GM18951 (cell line): ENCODE measurements at regions not wholly inside any gene's neighbourhood (a gene's known extent, or its start where the extent isn't known, plus 50 kb on each side); places are given as distances from the start of the nearest gene placed in this dataset.

Source experiments
- POLR2A ChIP-seq: IDR thresholded peaks from 4 replicates; pipeline ENCODE4 v1.6.1; 2011; ENCODE audit warnings: mild to moderate bottlenecking; ENCODE audit not compliant: insufficient read length, insufficient read depth; ENCODE audit errors: extremely low read depth
- in situ Hi-C: fragments of 300-500 bp; cut with MboI; formaldehyde crosslinking; loops from one replicate; pipeline ENCODE4 v1.12.0; 2022; ENCODE audit warnings: low sequenced_read_pairs, mixed read lengths, inconsistent platforms; ENCODE audit not compliant: unreplicated experiment

DNA sequence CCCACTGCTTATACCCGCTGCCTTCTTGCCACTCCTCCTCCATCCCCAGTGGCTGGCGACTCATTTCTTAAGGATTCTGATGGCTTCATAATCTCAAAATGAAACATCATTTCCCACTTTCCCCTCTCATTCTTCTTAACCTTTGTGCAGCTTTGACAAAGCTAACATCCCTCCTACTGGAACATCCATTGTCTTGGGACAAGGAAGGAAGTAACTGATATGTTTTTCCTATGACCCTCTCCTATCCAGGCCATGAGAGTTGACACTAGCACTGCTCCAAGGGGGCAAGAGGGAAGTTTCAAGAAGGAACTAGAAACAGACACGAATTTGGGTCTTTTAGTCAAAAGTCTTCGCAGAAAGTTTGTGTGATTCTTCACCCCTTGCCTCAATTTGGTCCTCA, 71.7 kb upstream of the SNX2 start:
- no peak for TF ChIP-seq POLR2A
- in situ Hi-C loops, result no loop called here

DNA sequence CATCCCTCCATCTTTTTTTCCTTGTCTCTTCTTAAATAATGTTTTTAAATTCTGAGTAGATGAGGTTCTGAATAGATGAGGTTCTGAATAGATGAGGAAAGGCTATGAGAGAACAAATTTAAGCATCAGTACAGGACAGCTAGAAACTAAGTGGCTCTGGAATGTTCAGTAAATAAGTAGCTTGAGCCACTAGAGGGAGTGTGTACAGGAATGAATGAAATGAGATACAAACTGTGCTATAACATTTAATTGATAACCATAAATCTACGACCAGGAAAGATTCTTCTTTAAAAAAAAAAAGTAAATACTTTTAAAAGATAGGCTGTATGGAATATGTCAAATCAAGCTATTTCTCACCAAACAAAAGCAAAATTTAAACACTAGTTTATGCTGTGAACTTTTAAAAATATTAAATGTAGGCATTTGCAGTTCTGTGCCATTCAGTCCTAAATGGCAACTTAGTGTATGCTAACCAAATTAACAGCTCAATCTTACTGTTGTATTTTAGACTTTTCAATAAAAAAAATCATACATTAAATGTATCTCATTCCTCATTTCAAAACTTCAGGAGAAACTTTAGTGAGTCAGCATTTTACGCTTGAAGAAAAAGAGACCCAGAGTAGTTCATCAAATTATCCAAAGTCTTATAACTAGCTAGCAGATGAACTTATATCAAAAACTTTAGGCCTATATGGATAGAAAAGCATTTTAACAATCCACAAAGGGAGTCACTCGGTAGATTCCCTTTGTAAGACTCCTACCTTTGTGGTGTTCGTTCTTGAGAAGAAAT, 70.4 kb upstream of the SNX2 start:
- no peak for TF ChIP-seq POLR2A
- in situ Hi-C loops, result no loop called here

DNA sequence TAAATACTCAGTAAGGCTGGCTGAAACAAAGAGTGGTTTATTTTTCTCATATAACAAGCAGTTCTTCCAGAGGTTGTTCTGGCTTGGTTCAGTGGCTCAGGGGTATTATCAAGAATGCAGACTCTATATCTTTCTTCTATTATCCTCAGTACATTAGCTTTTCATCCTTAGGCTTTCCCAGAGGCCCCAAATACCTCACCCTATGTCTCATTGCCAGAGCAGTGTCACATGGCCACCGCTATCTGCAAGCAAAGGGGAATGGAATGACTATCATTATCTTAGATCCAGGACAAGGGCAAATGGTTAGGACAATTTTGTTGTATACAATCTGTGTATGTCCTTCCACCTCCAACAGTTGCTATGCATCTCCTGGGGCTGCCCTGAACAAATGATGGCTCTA, 69.0 kb upstream of the SNX2 start:
- in situ Hi-C loops, result no loop called here
- TF ChIP-seq POLR2A, result no peak

DNA sequence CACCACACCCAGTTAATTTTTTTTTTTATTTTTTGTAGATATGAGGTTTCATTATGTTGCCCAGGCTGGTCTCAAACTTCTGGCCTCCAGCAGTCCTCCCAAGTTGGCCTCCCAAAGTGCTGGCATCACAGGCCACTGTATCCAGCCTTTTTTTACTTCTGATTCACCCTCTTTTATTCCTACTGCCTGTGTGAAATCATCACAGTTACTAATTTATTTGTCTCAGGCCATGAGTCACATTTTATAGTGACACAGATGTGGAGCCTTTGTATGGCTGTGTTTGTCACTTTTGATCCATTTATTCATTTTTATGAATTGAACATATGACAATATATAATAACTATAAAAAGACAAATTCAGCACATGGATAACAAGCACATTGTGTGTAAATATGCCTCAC, 67.1 kb upstream of the SNX2 start:
- TF ChIP-seq POLR2A, result no peak
- in situ Hi-C loops, result no loop called here

DNA sequence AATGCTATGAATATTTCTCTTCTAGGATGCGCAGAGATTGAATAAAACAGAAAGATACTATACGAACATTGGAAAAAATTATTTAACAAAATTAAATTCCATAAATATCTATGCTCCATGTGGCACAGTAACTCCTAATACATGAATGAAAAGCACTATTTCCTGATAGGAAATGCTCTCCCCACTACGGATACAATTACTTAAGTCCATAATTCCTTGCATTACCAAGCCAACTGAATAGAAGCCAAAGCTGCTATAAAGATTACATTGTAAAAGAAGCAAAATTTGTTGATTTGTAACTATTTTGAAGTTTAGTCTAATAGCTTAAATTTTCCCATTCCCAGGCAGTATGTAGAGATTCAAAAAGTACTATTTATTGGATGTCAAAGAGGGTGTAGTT, 61.8 kb upstream of the SNX2 start:
- no peak for TF ChIP-seq POLR2A
- in situ Hi-C loops, result loop anchor here (10.0 kb wide), 1 partner anchor 272 kb away; no protein-coding TSS in a partner anchor

DNA sequence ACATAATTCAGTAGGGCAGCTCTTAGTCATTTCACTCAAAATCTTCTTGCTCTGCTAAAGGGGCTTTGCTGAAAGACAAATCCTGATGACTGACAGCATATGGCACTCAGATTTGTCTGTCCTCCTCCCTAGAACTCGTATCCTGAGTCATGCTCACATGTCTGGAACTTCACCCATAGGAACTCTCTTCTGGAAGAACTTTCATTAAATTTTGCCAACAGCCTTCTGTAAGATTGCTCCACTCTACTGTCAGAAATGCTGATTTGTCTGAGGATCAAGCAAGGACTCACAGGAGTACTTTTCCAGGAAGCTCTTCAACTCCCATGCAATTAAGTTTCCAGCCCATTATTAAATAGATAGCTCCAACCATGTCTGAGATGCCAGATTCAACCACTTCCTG, 59.8 kb upstream of the SNX2 start:
- in situ Hi-C loops, result loop anchor here (10.0 kb wide), 1 partner anchor 270 kb away; no protein-coding TSS in a partner anchor
- no peak for TF ChIP-seq POLR2A

DNA sequence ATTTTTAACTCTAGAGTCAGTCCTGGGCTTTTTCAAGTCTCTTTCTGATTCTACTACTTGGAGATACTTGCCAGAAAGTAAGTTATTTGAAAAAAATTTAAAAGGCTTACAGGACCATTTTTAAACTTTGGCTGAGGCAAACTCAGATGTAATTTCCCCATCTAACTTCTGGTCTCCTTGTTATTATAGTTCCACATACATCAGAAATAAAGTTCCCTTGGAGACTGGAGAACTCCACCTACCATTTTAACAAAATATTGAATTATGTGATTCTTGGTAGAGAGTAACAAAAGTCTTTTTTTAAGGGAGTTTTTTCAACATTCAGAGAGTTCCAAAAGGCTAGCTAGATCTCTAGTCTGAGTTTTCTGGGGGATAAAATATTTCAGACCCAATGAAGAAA, 56.3 kb upstream of the SNX2 start:
- TF ChIP-seq POLR2A, result no peak
- in situ Hi-C loops, result loop anchor here (10.0 kb wide), 1 partner anchor 266 kb away; no protein-coding TSS in a partner anchor

DNA sequence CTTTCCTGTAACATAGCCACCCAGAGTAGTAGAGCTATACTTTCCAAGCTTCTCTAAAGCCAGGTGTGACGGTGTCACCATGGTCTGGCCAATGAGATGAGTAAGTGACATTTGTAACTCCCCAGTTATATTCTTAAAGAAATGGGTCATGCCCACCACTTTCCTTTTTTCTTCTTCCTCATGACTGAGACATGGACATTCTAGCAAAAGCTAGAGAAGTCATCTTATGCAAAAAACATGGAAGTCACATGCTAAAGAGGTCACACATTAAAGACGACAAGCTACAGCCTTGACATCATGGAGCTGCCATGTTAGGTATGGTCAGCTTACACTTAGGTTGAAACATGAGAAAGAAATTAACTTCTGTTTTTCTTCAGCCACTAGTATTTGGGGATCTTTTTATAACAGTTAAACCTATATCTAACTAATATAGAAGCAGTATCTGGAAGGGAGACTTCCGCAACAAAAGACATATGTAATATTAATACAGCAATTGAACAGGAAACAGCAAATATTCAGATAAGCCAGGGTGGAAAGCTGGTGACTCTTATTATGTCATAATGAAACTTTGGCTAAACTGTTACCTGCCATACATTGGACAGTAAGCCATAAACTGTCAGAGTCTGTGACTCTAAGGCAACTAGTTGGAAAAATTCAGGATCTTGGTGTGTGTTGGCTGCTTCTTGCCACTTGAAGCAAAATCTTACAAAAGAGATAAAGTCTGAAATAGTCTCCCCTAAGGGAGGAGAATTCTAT, 54.7 kb upstream of the SNX2 start:
- no peak for TF ChIP-seq POLR2A
- in situ Hi-C loops, result loop anchor here (10.0 kb wide), 1 partner anchor 265 kb away; no protein-coding TSS in a partner anchor

DNA sequence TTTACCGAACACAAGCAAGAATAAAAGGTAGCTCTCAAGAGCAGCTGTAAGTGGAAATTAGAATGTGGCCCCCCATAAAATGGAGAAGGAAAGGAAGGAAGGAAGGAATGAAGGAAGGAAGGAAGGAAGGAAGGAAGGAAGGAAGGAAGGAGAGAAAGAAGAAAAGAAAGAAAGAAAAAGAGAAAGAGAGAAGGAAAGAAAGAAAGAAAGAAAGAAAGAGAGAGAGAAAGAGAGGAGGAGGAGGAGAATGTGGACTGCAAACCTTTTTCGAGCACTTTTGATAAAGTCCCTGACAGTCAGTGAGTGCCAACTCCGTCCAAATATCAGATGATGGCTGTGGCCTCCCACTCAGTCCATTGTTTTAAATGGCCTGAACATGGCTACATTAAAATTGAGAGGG, 53.8 kb upstream of the SNX2 start:
- in situ Hi-C loops, result no loop called here
- TF ChIP-seq POLR2A, result no peak

DNA sequence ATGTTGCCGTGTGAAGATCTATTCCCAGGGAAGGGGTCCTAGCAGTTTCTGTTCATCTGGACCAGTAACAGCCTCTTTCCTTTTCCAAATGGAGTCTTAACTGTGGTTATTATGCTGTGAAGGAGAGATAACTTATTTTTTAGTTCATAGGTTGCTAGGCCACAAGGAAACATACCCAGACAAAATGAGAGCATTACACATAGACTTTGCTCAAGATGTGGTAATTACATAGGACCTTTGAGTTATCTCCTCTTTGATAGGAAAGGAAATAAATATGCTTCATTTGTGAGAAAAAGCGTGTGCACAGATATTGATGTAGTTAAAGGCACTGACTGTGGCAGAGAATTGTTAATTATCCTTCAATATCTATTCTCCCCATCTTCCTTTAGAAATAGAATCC, 52.5 kb upstream of the SNX2 start:
- no peak for TF ChIP-seq POLR2A
- in situ Hi-C loops, result no loop called here

DNA sequence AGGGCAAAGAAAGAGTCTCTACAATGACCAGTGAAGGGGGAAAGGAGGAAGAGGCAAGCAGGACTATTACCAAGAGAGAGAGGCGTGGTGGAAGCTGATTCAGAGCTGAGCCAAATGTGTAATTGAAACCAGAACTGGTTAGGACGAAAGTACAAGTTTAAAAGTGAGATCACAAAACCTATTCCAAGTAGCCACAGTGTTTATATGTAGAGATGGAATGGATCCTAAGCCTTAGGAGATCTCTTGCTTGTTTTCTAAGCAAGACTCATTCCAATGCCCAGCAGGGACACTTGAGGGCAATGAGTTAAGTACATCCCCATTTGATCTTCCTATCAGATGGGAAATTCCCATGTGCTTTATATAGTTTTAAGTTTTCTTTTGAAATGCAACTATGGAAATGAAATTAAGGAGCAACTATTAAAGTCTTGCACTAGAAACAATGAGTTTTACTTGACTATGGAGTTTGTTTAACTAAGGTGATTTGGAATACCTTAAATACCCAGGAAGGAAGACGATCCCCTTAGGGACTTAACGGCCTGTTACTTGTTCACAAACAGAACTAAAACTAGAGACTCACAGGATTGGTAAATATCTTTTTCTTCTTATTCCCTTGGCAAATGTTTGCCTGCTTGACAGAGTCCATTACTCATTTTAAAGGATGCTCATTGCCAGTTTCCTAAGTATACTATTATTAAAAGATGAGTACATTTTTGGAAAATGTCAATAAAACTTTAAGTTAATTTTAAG, 51.1 kb upstream of the SNX2 start:
- no peak for TF ChIP-seq POLR2A
- in situ Hi-C loops, result no loop called here
